Adipocyte (in vitro differentiated cells): ENCODE measurements at regions not wholly inside any gene's neighbourhood (a gene's known extent, or its start where the extent isn't known, plus 50 kb on each side); places are given as distances from the start of the nearest gene placed in this dataset.
"Not testable (repeated sequence)": the region's sequence is repeated elsewhere in the genome, so short reads cannot be mapped to it uniquely, and the experiment has no call there.

Experiments used
- DNase-seq: peaks from one replicate; pipeline ENCODE4 v3.0.0-alpha.2; 2015; ENCODE audit warnings: low read depth
- H3K27me3 ChIP-seq: replicated peaks from 2 replicates; pipeline ENCODE4 v1.7.0; 2013; ENCODE audit warnings: mild to moderate bottlenecking, low read length, moderate library complexity; ENCODE audit not compliant: control insufficient read depth, insufficient read depth
- H3K36me3 ChIP-seq: 2 replicates; pipeline ENCODE4 v1.7.0; 2013; ENCODE audit warnings: low read length, mild to moderate bottlenecking, moderate library complexity; ENCODE audit not compliant: control insufficient read depth, insufficient read depth, severe bottlenecking
- H3K4me1 ChIP-seq: 2 replicates; pipeline ENCODE4 v1.7.0; 2013; ENCODE audit warnings: mild to moderate bottlenecking, low read length, moderate library complexity; ENCODE audit not compliant: control insufficient read depth, insufficient read depth
- H3K4me3 ChIP-seq: 2 replicates; pipeline ENCODE4 v1.7.0; 2013; ENCODE audit warnings: mild to moderate bottlenecking, low read length, moderate library complexity
- H3K9ac ChIP-seq: 2 replicates; pipeline ENCODE4 v1.7.0; 2013; ENCODE audit warnings: mild to moderate bottlenecking, low read length, moderate library complexity
- H3K9me3 ChIP-seq: 2 replicates; pipeline ENCODE4 v1.7.0; 2013; ENCODE audit warnings: mild to moderate bottlenecking, low read length, moderate library complexity; ENCODE audit not compliant: control insufficient read depth

DNA sequence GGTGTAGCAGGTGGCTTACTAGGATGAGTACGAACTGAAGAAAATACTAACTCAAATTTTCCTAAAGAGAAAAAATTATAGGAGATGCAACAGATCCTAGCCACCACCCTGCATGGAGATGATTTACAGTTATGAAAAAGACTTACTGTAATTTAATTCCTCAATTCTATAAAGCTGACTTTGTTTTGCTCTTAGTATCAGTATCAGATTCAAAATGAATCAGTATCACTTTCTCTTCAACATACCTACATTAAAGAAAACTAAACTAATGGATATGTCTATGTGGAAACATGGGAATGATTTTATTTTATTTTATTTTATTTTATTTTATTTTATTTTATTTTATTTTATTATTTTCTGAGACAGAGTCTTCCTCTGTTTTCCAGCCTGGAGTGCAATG, 525.8 kb downstream of the NLGN4X start:
- H3K9ac ChIP-seq: no peak overlapping the region
- H3K4me3 ChIP-seq: no peak overlapping the region
- no peaks in the 10 kb centered on the region for H3K27me3 ChIP-seq
- H3K4me1 ChIP-seq: no peaks in the 10 kb centered on the region
- H3K9me3 ChIP-seq: peaks cover 2% of the 10 kb centered on the region
- DNase-seq: no peak
- H3K36me3 ChIP-seq: no peaks in the 10 kb centered on the region

DNA sequence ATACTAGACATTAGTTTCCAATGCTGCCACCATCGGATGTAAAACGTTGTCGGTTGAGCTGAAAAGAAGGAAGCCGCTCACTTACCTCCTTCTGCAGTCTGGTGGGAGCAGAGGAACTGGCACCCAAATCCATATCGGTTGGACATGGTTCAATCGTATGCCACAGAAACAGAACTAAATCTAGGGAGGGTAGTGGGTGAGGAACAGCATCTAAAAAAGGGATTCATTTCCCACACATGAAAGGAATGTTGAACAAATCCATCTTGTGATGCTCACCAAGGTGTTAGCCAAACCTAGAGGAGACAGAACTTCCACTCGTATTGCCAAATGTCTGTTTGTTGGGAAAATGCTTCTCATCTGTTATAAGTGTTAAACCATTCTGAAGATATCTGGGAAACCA, 532.7 kb downstream of the NLGN4X start:
- H3K9ac ChIP-seq: no peak overlapping the region
- no peak for DNase-seq
- no peaks in the 10 kb centered on the region for H3K27me3 ChIP-seq
- H3K4me3 ChIP-seq: no peak overlapping the region
- no peaks in the 10 kb centered on the region for H3K9me3 ChIP-seq
- H3K4me1 ChIP-seq: no peaks in the 10 kb centered on the region
- H3K36me3 ChIP-seq: no peaks in the 10 kb centered on the region

DNA sequence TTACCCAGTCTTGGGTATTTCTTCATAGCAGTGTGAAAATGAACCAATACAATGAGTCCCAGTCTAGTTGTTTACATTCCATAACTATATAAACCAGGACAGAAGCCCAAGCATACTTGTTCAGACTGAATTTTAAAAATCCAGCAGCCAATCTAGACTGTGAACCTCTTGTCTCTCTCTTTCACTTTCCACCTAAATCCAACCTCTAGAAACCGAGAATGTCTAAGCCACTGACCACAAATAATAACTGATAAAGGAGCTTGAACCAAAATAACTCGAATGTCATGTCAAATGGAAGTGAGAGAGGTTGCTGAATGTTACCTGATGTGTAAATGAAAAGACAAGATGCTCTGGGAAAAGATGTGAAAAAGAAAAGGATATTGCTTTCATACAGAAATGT, 544.7 kb downstream of the NLGN4X start:
- Histone ChIP-seq H3K4me3 (no peak overlapping the region), H3K27me3 (no peaks in the 10 kb centered on the region), H3K9ac (no peak overlapping the region), H3K36me3 (no peaks in the 10 kb centered on the region), H3K9me3 (no peaks in the 10 kb centered on the region), H3K4me1 (no peaks in the 10 kb centered on the region)
- no peak for DNase-seq

DNA sequence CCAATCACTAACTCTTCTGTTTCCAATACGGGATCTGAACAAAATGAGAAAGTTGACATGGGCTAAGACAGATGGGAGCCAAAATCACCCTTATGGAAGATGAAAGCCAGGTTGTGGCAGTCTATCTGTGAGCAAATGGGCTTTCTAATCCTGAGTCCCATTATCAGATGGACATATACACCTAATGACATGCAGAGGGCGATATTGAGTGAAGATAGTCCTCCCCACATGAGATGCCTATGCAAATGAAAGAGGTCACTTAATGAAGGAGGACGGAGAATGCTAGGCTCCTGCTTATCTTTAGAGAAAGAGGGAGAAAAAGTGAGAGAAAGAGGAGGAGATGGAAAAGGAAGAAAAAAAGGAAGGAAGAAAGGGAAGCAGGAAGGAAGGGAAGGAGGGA, 547.5 kb downstream of the NLGN4X start:
- no peak overlapping the region for H3K4me3 ChIP-seq
- H3K4me1 ChIP-seq: no peaks in the 10 kb centered on the region
- no peak for DNase-seq
- no peaks in the 10 kb centered on the region for H3K9me3 ChIP-seq
- no peaks in the 10 kb centered on the region for H3K27me3 ChIP-seq
- H3K36me3 ChIP-seq: no peaks in the 10 kb centered on the region
- H3K9ac ChIP-seq: no peak overlapping the region

DNA sequence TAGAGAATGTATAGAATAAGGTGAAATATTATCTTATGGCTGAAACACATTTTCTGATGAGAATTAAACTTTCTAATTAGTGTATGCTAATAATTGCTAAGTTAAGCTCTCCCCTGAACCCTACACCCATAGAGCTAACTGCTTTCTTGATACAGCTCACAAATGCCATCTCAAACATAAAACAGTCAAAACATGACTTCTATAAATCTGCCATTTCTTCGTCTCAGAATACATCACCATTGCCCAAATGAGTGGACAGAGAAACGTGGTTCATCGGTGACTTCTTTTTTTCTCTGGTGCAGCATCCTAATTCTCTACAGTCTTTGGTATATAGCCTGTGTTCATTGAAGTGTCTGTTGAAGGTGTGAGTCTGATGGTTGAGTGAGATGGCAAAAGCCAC, 554.6 kb downstream of the NLGN4X start:
- no peaks in the 10 kb centered on the region for H3K36me3 ChIP-seq
- H3K4me1 ChIP-seq: no peaks in the 10 kb centered on the region
- H3K4me3 ChIP-seq: no peak overlapping the region
- H3K9me3 ChIP-seq: peaks cover 2% of the 10 kb centered on the region
- H3K27me3 ChIP-seq: no peaks in the 10 kb centered on the region
- no peak overlapping the region for H3K9ac ChIP-seq
- DNase-seq: no peak

DNA sequence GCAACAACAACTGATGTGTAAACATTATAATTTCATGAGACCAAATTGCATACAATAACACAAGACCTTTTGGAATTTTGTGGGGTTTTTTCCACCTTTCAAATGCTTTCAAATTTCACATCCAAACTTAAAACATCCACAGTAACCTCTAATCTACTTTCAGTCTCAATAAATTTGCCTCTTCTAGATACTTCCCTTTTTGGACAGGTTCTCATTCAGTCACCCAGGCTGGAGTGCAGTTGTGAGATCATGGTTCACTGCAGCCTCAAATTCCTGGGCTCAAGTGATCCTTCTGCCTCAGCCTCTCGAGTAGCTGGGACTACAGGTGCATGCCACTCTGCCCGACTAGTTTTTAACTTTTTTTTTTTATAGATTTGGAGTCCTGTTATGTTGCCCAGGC, 556.6 kb downstream of the NLGN4X start:
- no peak for DNase-seq
- no peaks in the 10 kb centered on the region for H3K36me3 ChIP-seq
- no peaks in the 10 kb centered on the region for H3K27me3 ChIP-seq
- no peak overlapping the region for H3K9ac ChIP-seq
- H3K4me1 ChIP-seq: no peaks in the 10 kb centered on the region
- H3K9me3 ChIP-seq: peaks cover 3% of the 10 kb centered on the region
- H3K4me3 ChIP-seq: no peak overlapping the region

DNA sequence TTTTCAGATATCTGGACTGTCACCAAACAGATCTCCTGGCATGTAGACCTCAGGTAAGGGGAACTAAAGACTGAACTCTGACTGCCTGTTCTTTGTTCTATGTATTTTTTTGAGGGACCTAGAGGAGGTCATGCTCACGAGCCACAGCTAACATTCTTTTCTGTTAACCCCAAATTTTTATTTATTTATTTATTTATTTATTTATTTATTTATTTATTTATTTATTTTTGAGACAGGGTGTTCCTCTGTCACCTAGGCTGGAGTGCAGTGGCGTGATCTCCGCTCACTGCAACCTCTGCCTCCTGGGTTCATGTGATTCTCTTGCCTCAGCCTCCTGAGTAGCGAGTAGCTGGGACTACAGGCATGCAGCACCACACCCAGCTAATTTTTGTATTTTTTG, 562.0 kb downstream of the NLGN4X start:
- not testable (repeated sequence) for DNase-seq, H3K4me1 ChIP-seq, H3K9ac ChIP-seq

DNA sequence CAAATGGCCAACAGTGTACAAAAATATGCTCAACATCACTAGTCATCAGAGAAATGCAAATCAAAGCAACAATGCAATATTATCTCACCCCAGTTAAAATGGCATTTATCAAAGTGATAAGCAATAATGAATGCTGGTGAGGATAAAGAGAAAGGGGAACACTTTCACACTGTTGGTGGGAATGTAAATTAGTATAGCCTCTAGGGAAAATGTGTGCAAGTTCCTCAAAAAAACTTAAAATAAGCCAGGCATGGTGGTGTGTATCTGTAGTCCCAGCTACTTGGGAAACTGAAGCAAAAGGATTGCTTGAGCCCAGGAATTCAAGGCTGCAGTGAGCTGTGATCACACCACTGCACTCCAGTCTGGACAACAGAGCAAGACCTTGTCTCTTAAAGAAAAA, 572.1 kb downstream of the NLGN4X start:
- Histone ChIP-seq H3K9ac (no peak overlapping the region), H3K4me1 (no peaks in the 10 kb centered on the region), H3K36me3 (no peaks in the 10 kb centered on the region), H3K9me3 (peaks cover 5% of the 10 kb centered on the region), H3K27me3 (no peaks in the 10 kb centered on the region), H3K4me3 (no peak overlapping the region)
- DNase-seq: no peak

More for the DNA sequence above, 562.0 kb downstream of the NLGN4X start:
- H3K27me3 ChIP-seq, H3K4me3 ChIP-seq, H3K36me3 ChIP-seq, H3K9me3 ChIP-seq: not testable (repeated sequence)

DNA sequence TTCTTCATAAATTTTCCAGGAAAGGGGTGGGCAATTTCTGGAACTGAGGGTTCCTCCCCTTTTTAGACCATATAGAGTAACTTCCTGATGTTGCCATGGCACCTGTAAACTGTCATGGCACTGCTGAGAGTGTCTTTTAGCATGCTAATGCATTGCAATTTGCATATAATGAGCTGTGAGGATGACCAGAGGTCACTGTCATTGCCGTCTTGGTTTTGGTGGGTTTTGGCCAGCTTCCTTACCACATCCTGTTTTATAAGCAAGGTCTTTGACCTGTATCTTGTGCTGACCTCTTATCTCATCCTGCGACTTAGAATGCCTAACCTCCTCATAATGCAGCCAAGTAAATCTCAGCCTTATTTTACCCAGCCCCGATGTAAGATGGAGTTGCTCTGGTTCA, 577.8 kb downstream of the NLGN4X start:
- no peak for DNase-seq
- no peak overlapping the region for H3K4me3 ChIP-seq
- peaks cover 5% of the 10 kb centered on the region for H3K9me3 ChIP-seq
- no peaks in the 10 kb centered on the region for H3K4me1 ChIP-seq
- H3K27me3 ChIP-seq: no peaks in the 10 kb centered on the region
- no peaks in the 10 kb centered on the region for H3K36me3 ChIP-seq
- no peak overlapping the region for H3K9ac ChIP-seq

DNA sequence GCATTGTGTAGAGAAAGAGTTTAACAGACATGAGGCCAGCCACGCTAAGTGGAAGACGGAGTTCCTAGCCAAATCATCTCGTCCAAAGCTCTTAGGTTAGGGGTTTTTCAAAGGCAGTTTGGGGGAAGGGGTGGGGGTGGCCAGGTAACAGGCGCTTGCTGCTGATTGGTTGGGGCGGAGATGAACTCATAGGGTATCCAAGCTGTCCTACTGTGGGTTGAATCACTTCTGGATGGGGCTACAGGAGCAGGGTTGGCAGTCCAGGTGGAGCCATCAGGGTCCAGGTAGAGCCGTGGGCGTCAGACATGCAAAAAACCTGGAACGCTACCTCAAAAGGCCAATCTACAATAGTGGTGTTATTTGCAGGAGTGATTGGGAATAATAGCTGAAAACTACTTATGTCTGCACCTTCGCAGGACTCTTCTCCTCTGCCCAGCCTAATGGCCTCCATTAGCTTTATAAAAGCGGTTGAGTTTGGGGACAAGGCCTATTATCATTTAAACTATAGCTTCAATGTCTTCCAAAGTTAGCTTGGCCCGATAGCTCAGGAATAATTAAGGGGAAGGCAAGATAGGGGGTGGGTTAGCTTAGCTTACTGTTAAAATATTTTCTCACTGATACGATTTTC, 579.6 kb downstream of the NLGN4X start:
- DNase-seq: no peak
- no peak overlapping the region for H3K4me3 ChIP-seq
- H3K9me3 ChIP-seq: no peaks in the 10 kb centered on the region
- no peaks in the 10 kb centered on the region for H3K4me1 ChIP-seq
- H3K9ac ChIP-seq: no peak overlapping the region
- no peaks in the 10 kb centered on the region for H3K27me3 ChIP-seq
- H3K36me3 ChIP-seq: no peaks in the 10 kb centered on the region

DNA sequence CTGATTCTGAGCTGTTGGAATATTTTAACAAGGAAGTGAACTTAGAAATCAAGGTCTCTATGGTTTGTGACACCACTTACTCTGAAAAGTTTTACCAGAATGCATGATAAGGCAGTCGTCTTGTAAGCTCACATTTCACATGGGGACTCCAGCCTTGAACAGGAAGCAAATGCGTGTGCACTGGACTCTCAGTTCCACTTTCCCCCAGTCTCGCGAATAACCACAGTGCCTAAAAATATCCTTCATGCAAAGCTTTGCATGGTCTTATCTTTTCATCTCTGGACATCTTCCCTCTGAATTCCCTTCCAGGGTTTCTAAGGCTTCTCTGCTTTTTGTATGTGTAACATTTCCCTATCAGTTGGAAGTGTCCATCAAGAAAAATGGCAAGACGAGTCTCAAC, 581.8 kb downstream of the NLGN4X start:
- Histone ChIP-seq H3K27me3 (no peaks in the 10 kb centered on the region), H3K9me3 (no peaks in the 10 kb centered on the region), H3K4me1 (no peaks in the 10 kb centered on the region), H3K36me3 (no peaks in the 10 kb centered on the region), H3K9ac (no peak overlapping the region), H3K4me3 (no peak overlapping the region)
- DNase-seq: no peak

DNA sequence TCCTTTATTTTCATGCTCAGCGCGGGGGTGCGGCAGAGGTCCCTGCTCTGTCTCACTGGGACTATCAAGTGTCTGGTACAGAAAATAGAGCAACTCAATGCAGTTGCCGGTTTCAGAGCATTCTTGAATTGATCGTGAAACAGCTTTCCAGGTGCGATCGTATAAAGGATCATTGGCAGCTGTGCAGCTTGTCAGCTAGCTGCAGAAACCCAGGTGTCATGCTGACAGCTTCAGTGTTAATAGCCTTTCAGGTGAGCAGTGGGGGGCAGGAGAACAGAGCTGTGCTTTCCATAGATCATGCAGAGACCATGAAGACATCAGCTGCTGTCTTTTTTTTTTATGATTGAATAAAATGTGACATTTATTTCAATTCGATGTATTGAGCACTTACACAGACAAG, 583.9 kb downstream of the NLGN4X start:
- H3K36me3 ChIP-seq: no peaks in the 10 kb centered on the region
- H3K4me3 ChIP-seq: no peak overlapping the region
- no peaks in the 10 kb centered on the region for H3K27me3 ChIP-seq
- no peak overlapping the region for H3K9ac ChIP-seq
- no peaks in the 10 kb centered on the region for H3K4me1 ChIP-seq
- no peak for DNase-seq
- H3K9me3 ChIP-seq: no peaks in the 10 kb centered on the region
